ENCODE measurements at regions not wholly inside any gene's neighbourhood (a gene's known extent, or its start where the extent isn't known, plus 50 kb on each side); places are given as distances from the start of the nearest gene placed in this dataset.

- Histone ChIP-seq H3K4me3 (no peak overlapping the region), H3K9me3 (no peaks in the 10 kb centered on the region), H3K27ac (no peak overlapping the region), H3K36me3 (no peaks in the 10 kb centered on the region), H3K27me3 (no peaks in the 10 kb centered on the region), H3K4me1 (no peaks in the 10 kb centered on the region)
- no peak for TF ChIP-seq CTCF (IDR thresholded peaks at IDR 0.05)
- ATAC-seq (no peak), DNase-seq (no peak)
- intact Hi-C loops (cut with DNase I): no loop called here
Measured at GRCh38 chr12:63292471-63293221, 141.6 kb upstream of the AVPR1A start.

DNA sequence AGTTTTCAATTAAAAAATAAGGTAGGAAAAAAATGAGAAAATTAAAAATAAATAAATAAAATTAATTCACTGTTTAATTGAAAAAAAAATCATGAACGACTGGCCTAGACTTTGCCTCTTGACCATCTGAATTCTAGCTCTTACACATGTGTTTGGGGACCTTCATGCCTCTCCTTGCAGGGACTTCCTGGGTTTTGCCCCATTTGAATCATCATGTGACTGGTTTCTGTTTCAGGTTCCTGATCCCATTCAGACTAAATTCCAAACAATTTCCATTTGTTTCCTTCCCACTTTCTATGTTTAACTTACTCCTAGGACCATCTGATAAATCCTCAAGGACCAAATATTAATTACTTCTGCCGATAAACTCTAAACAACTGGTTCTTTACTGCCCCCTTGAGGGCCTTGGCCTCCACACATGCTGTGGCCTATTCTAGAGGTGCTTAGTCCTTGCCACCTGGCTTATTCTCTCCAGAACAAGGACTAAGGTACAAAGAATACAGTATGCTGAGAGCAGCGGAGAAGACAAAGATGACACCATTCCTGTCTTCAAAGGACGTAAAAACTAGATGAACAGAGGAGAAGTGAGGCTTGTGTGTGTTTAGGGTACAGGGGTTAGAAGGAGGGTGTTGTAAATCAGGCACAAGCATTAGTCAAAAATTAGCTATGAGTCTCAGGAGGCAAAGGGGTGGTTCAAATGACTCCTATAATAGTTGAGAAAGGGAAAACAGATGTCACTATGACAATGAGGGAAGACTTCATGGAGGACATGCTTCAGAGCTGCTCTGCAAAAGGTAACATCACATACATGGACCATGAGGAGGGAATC, 125.8 kb upstream of the AVPR1A start:
- DNase-seq: peak in 1 of 4 donors; percentile 20
- ATAC-seq: peak; percentile 78
- TF ChIP-seq CTCF (IDR thresholded peaks at IDR 0.05): peak; percentile 24 to 50
- Histone ChIP-seq H3K27me3 (no peaks in the 10 kb centered on the region), H3K4me1 (no peaks in the 10 kb centered on the region), H3K9me3 (no peaks in the 10 kb centered on the region), H3K4me3 (no peak overlapping the region), H3K27ac (no peak overlapping the region), H3K36me3 (no peaks in the 10 kb centered on the region)
- intact Hi-C loops (cut with DNase I): no loop called here

- no peaks in the 10 kb centered on the region for H3K4me1 ChIP-seq
- no peak overlapping the region for H3K4me3 ChIP-seq
- no peaks in the 10 kb centered on the region for H3K36me3 ChIP-seq
- no peak for DNase-seq
- no peaks in the 10 kb centered on the region for H3K27me3 ChIP-seq
- H3K27ac ChIP-seq: no peak overlapping the region
- TF ChIP-seq CTCF (IDR thresholded peaks at IDR 0.05): no peak
- intact Hi-C loops (cut with DNase I): no loop called here
- peaks cover 0 to 43% of the 10 kb centered on the region in 2 donors for H3K9me3 ChIP-seq
- ATAC-seq: no peak
Measured at GRCh38 chr12:63266988-63267387, 116.0 kb upstream of the AVPR1A start.

GRCh38 chr12:63264629-63265028, 113.6 kb upstream of the AVPR1A start:
- H3K4me3 ChIP-seq: no peak overlapping the region
- no peaks in the 10 kb centered on the region for H3K36me3 ChIP-seq
- TF ChIP-seq CTCF (IDR thresholded peaks at IDR 0.05): no peak
- no peak overlapping the region for H3K27ac ChIP-seq
- H3K9me3 ChIP-seq: peaks cover 0 to 40% of the 10 kb centered on the region in 2 donors
- no peaks in the 10 kb centered on the region for H3K27me3 ChIP-seq
- ATAC-seq (no peak), DNase-seq (no peak)
- intact Hi-C loops (cut with DNase I): no loop called here
- H3K4me1 ChIP-seq: no peaks in the 10 kb centered on the region

DNA sequence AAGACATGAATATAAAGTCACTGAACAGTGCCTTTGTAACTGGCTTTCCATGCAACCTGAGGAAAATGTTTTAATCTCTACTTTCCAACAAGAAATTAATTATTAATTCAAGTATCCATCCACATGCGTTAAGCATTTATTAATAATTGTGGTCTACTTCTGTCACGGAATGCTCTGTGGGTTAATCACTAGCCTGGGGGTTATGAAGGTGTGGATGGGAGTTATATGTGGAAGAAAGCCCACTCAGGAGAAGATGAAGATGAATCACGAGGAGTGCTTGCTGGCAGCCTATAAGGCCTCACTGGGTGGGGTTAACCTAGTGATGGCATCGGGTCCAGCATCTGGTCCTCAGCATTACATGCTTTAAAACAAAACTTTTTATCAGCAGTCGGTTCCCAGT, 99.5 kb upstream of the AVPR1A start:
- H3K4me3 ChIP-seq: no peak overlapping the region
- ATAC-seq (no peak), DNase-seq (no peak)
- H3K36me3 ChIP-seq: no peaks in the 10 kb centered on the region
- H3K4me1 ChIP-seq: no peaks in the 10 kb centered on the region
- H3K27me3 ChIP-seq: no peaks in the 10 kb centered on the region
- intact Hi-C loops (cut with DNase I): no loop called here
- no peaks in the 10 kb centered on the region for H3K9me3 ChIP-seq
- TF ChIP-seq CTCF (IDR thresholded peaks at IDR 0.05): no peak
- H3K27ac ChIP-seq: no peak overlapping the region

Measured in left lung (tissue), 4 donors.